Activated effector memory CD4-positive, alpha-beta T cell treated with Interleukin-2 at 50 U/mL for 16 hours (primary cell): ENCODE measurements at regions not wholly inside any gene's neighbourhood (a gene's known extent, or its start where the extent isn't known, plus 50 kb on each side); places are given as distances from the start of the nearest gene placed in this dataset.

Experiments
- DNase-seq: peaks from one replicate; pipeline ENCODE4 v3.0.0-alpha.2; 2020

DNA sequence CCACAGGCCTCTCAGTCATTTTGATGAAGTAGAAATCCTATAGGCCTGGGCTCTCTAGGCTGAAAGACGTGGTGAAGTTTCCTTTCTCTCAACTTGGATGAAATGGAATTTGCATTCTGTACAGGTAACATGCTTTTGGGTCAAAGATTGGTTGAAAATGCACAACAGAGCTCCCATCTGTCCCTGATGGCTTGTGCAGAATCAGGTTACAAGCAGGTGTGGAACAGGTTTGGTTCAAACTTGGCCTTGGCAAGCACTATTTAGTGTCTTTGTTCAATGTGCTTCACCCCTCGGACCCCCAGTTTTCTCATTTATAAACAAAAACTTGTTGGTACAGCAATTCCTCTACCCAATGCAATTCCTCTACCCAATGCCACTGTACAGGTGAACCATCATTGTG lies 1493.0 kb downstream of the AACS start:
- no peak for DNase-seq

DNA sequence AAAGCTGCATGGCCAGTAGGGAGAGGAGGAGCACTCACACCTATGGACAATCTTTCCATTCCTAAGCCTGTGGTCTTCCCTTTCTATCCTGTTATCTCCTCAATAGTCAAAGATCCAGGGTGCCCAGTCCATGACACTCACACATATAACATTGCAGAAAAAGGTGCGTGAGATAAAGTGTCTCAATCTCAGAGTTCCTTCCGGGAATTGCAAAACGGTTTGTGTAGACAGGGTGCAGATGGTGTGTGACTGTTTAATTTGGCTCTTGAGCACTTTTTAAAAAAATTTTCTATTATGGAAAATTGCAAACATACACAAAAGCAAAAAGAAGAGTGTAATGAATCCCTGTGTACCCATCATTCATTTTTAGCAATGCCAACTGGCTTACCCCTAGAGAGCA lies 1493.6 kb downstream of the AACS start:
- no peak for DNase-seq

DNA sequence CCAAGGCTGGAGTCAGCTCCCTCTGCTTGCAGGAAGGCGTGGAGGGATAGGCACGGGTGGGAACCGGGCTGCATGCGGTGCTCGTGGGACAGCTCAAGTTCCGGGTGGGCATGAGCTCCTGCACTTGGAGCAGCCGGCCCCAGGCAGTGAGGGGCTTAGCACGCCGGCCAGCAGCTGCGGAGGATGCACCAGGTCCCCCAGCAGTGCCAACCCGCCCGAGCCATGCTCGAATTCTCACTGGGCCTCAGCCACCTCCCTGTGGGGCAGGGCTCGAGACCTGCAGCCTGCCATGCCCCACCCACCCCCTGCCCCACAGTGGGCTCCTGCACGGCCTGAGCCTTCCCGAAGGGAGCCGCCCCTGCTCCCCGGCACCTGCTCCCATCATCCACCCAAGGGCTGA lies 1501.8 kb downstream of the AACS start:
- DNase-seq: no peak

- DNase-seq: no peak
Measured at GRCh38 chr12:126569706-126570105, 1504.5 kb downstream of the AACS start.

DNA sequence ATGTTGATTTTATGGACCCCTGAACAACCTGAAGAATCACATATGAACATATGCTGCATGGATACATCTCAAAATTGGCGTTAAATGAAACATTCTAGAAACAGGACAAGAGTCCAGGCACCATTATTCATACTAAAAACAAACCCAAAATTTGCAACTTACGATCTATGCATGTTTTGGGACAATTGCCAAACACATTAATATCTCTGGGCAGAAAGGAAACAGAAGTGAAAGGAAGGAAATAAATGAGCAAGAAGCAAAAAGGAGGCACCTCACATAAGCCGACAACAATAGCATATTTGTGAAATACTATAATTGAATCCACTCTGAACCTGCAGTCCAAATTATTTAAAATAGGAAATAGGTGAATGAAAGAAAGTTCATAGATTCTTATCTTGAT lies 1505.3 kb downstream of the AACS start:
- no peak for DNase-seq

DNA sequence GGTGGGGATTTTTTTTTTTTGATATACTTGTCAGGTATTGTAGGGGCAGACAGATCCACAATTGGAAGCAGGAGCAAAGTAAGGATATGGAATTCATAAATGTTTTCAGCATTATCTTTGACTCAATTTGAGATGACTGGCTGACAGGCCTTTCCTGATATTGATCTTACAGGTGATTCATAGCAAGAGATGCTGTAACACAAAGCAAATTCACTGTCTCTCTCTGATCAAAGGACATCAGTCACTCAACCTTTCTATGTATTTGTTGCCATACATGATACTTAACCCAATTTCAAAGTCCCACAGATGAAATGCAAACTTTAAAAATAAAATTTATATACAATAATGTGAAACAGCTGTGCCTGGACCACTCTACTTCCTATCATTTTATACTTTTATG lies 1506.9 kb downstream of the AACS start:
- DNase-seq: no peak

DNA sequence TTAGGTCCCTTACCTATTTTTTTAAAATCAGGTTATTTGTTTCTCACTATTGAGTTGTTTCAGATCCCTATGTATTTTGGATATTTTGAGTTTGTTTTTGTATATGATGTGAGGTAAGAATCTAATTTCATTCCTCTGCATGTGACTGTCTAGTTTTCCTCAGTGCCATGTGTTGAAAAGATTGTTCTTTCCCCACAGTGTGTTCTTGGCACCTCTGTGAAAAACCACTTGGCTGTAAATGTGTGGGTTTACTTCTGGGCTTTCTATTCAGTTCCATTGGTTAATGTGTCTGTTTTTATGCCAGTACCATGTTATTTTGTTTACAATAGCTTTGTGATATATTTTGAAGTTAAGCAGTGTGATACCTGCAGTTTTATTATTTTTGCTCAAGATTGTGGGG lies 1516.4 kb downstream of the AACS start:
- DNase-seq: no peak

- no peak for DNase-seq
Measured at GRCh38 chr12:126582231-126582630, 1517.0 kb downstream of the AACS start.

GRCh38 chr12:126588586-126589249 lies 1523.5 kb downstream of the AACS start:
- DNase-seq: no peak

- DNase-seq: no peak
Measured at GRCh38 chr12:126591533-126591932, 1526.3 kb downstream of the AACS start.

GRCh38 chr12:126601184-126602170 lies 1536.2 kb downstream of the AACS start:
- DNase-seq: no peak

DNA sequence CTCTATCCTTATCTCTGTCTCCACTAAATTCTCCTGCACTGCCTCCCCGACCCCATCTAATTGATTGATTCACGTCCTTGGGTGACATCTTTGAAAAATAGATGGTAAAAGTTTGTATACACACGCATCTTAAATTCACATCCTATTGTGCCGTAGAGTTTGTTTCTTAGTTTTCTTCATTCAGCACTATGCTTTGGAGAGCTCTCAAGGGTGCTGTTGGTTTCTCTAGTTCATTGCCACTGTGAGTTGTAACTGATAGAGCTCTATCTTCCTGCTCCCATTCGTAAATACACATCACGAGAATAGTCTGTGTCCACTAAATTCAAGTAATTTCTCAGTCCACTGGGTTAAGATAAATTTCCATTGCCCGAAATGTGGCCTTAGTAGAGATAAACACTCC lies 1537.4 kb downstream of the AACS start:
- DNase-seq: no peak

GRCh38 chr12:126607157-126607556 lies 1541.9 kb downstream of the AACS start:
- no peak for DNase-seq

DNA sequence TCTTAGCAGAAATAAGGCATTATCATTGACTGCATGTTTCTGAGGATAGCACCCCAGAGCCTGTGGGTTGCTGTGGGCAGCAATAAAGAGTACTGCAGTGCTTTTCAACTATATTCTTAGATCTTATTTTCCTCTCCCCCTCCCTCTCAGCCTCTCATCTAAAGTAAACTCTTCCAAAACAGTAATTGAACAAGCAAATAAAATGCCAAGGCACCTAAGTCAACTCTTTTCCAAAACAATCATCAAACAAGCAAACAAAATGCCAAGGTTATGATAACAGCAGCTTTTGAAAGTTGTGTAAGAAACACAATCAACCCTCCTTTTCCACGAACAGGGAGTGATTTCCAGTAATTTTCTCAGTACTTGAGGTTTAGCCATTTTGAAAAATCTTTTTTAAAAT lies 1542.6 kb downstream of the AACS start:
- no peak for DNase-seq

DNA sequence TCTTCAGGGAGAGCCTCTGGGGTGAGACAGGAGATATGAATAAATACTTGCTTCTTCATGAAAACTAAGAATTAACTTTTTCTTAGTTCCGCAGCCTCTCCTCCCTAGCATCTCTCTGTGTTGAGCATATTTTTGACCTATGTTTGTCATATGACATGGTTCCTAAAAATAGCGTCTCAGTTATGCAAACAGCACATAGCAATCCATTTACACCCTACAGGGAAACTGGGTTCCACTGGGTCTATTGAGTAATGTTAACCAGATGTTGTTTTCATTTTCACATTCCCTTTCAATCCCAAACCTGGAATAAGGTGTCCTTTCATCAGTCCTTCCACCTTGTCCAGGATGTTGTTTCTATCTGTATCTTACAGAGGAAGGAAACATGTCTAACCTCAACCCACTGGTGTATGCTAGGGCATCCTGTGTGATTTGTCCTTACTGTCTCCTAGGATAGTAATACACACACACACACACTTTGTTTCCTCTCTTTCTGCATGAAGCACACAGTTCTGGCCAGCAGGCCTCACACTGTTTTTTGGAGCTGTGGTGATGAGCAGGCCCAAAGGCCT lies 1543.5 kb downstream of the AACS start:
- DNase-seq: no peak

- no peak for DNase-seq
Measured at GRCh38 chr12:126616441-126616840, 1551.2 kb downstream of the AACS start.

DNA sequence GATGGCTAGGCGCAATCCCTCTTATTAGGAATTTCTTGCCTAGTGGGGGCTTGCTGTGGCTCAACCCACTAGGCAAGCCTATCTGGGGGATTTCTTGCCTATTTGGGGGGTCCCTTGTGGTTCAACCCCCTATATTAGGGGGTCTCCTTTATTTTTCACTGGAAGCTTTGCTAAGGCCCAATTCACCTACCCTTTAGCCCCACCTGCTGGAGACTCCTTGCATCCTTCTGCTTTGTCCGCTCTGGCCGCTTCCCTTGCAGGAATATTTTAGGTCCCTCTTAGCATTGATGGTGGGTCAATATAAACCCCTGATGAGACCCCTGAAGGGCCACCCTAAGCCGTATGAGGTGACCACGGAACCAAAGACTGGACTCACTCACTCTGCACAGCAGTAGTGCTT lies 1552.1 kb downstream of the AACS start:
- DNase-seq: no peak

DNA sequence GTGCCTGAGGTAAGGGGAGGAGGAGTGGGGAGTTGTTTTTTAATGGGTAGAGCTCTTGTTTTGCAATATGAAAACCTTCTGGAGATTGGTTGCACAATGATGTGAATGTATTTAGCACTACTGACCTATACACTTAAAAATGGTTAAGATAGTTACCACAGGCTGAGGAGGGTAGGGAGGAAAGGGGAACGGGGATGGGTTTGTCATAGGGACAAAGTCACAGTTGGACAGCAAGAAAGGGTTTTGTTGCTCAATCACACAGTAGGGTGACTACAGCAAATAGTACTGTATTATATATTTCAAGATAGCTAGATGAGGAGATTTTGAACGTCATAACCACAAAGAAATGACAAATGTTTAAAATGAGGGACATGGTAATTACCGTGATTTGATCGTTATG lies 1562.4 kb downstream of the AACS start:
- DNase-seq: no peak

DNA sequence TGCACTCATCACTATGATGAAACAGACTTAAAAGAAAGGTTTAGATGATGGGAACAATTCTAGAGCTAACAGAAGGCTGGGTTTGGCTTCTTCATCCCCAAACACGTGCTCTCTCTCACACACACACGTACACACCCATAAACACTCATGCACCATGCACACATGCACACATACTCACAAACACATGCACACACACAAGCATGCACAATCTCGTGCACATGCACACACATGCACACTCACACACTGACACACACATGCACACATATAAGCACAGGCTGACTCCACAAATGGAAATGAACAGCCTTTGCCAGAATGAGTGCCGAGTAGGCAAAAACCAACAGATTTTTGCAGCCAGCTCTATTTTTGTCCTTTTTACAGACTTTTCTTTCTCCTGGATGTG lies 1571.6 kb downstream of the AACS start:
- DNase-seq: no peak

DNA sequence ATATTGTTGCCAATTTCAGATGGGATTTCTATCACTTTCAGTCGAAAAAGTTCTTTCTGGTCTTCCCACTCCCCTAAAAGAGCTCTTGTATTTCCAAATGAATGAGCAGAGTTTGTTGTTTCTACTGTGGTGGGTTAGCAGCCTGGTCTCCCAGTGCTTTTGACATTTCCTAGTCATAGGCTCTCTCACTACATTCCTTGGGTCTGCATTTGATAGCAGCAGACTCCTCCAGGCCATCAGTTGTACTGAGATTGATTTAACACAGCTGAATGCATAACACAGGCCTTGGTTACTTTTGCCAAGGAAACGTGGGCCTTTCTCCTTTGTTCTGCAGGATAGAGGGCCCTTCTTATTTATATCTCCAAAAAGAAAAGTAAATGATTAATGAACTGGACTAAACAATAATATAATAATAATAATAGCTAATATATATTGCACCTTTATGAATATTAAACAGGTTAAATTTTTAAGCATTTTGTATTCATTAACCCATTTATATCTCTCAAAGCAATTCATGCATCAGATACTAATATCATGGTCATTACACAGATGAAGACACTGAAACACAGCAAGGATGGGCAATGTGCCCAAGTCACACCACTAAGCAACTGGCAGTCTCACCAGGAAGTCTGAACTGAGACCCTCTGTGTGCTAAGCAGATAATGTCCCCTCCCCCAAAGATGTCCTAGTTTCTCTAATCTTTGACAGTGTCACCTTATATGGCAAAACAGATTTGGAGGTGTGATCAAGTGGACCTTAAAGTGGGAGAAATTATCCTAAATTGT lies 1579.2 kb downstream of the AACS start:
- DNase-seq: no peak

DNA sequence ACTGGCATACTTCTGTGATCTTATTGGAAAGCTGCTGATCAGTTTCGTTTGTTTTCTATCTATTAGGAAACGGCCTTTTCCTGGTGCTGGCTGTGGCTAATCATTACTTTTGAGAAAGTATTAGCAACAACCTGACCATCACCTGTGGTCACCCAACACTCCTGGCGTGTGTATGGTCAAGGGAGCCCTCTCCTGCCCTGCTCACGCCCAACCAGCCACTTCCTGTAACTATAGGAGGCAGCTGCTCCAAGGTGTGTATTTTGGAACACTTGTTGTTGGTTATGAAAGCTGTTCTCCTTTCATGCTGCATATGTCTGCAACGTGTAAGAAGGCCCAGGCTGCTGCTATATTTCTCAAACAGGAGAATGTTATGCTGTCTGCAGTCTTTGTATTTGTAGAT lies 1582.8 kb downstream of the AACS start:
- DNase-seq: no peak

DNA sequence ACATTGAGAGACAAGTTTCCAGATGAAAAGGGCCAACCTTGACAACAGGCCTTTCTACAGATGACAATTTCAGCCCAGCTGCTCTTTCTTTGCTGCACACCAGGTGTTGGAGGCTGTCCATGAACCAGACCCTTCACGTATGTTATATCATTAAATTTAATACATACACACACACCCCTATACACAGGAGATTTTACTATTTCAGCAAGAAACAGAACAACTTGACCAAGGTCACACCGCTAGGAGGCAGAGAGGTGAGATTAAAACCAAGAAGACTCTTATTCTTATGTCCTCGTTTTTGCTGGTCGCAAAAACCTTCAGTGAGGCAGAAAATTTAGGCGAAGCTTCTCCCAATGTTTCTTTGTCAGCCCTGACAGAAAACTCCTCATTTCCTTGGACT lies 1585.9 kb downstream of the AACS start:
- DNase-seq: no peak
